ENCODE measurements at regions not wholly inside any gene's neighbourhood (a gene's known extent, or its start where the extent isn't known, plus 50 kb on each side); places are given as distances from the start of the nearest gene placed in this dataset.

DNA sequence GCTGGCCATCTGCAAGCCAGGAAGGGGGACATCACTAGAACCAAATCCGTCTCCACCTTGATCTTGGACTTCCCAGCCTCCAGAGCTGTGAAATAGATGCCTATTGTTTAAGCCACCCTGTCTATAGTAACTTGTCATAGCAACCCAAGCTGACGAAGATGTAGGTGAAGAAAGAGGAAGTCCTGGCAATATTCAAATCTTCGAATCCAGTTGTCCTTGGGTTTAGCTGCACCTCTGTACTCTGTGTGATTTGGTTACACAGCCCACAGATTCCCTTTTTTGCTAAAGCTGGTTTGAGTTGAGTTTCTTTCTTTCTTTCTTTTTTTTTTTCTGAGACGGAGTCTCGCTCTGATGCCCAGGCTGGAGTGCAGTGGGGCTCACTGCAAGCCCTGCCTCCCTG is 68.0 kb upstream of the XCR1 start:
- H3K27me3 Mint-ChIP-seq (ENCODE audit: low read depth): peaks cover 29% of the 10 kb centered on the region
- H3K4me3 Mint-ChIP-seq: no peak overlapping the region
- H3K4me1 Mint-ChIP-seq (ENCODE audit: low read depth): peaks cover 33% of the 10 kb centered on the region
- CTCF ChIA-PET: interaction anchor here (0.6 to 1.5 kb wide), 4 partner anchors 15 to 165 kb away, joined by 3 to 5 read pairs (median 3); no protein-coding TSS in a partner anchor
- H3K36me3 Mint-ChIP-seq (ENCODE audit: low read depth): no peaks in the 10 kb centered on the region
- DNase-seq: no peak
- H3K27ac Mint-ChIP-seq: no peak overlapping the region
- H3K9me3 Mint-ChIP-seq: no peaks in the 10 kb centered on the region
- intact Hi-C loops (cut with micrococcal nuclease): loop anchor here (5.0 kb wide), 1 partner anchor 403 kb away; no protein-coding TSS in a partner anchor

GRCh38 chr3:46094506-46094905 is 67.2 kb upstream of the XCR1 start:
- Mint-ChIP-seq H3K4me3 (no peak overlapping the region), H3K27me3 (ENCODE audit: low read depth) (peaks cover 29% of the 10 kb centered on the region), H3K4me1 (ENCODE audit: low read depth) (peaks cover 40% of the 10 kb centered on the region), H3K9me3 (no peaks in the 10 kb centered on the region), H3K36me3 (ENCODE audit: low read depth) (no peaks in the 10 kb centered on the region), H3K27ac (no peak overlapping the region)
- CTCF ChIA-PET: interaction anchor here (1.0 to 1.5 kb wide), 2 partner anchors 15 to 19 kb away, joined by 3 read pairs; no protein-coding TSS in a partner anchor
- DNase-seq: no peak
- intact Hi-C loops (cut with micrococcal nuclease): no loop called here

DNA sequence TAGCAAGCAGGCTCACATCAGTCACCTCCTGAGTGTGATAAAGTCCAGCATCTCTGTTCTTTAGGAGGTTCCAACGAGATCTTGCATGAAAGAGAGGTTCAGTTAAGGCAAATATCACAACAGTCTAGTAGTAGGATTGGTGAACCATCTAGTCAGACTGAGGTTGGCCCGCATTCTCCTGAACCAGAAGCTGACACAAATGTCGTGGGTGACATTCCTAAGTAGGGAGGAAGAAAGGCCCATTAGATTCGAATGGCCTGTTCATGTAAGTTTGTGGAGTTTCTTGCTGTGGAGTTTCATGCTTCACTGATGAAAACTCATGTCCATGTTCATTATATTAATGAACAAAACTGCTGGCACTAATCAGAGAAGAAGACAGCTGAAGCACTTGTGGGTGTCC is 66.7 kb upstream of the XCR1 start:
- CTCF ChIA-PET: no interaction called here
- intact Hi-C loops (cut with micrococcal nuclease): no loop called here
- peaks cover 35% of the 10 kb centered on the region for H3K4me1 Mint-ChIP-seq (ENCODE audit: low read depth)
- peaks cover 25% of the 10 kb centered on the region for H3K27me3 Mint-ChIP-seq (ENCODE audit: low read depth)
- H3K36me3 Mint-ChIP-seq (ENCODE audit: low read depth): no peaks in the 10 kb centered on the region
- no peak overlapping the region for H3K27ac Mint-ChIP-seq
- no peak overlapping the region for H3K4me3 Mint-ChIP-seq
- no peak for DNase-seq
- no peaks in the 10 kb centered on the region for H3K9me3 Mint-ChIP-seq

- DNase-seq: no peak
- Mint-ChIP-seq H3K27me3 (ENCODE audit: low read depth) (peaks cover 25% of the 10 kb centered on the region), H3K4me3 (no peak overlapping the region), H3K9me3 (no peaks in the 10 kb centered on the region), H3K36me3 (ENCODE audit: low read depth) (no peaks in the 10 kb centered on the region), H3K4me1 (ENCODE audit: low read depth) (peaks cover 29% of the 10 kb centered on the region), H3K27ac (no peak overlapping the region)
- intact Hi-C loops (cut with micrococcal nuclease): no loop called here
- CTCF ChIA-PET: no interaction called here
These were observed 66.2 kb upstream of the XCR1 start for GRCh38 chr3:46093327-46093942.

GRCh38 chr3:46092702-46093080 is 65.4 kb upstream of the XCR1 start:
- no peak overlapping the region for H3K4me3 Mint-ChIP-seq
- intact Hi-C loops (cut with micrococcal nuclease): no loop called here
- CTCF ChIA-PET: interaction anchor here (1.1 kb wide), 1 partner anchor 9 kb away, joined by 3 read pairs; no protein-coding TSS in a partner anchor
- no peaks in the 10 kb centered on the region for H3K36me3 Mint-ChIP-seq (ENCODE audit: low read depth)
- peaks cover 25% of the 10 kb centered on the region for H3K27me3 Mint-ChIP-seq (ENCODE audit: low read depth)
- no peaks in the 10 kb centered on the region for H3K9me3 Mint-ChIP-seq
- peaks cover 22% of the 10 kb centered on the region for H3K4me1 Mint-ChIP-seq (ENCODE audit: low read depth)
- no peak for DNase-seq
- H3K27ac Mint-ChIP-seq: no peak overlapping the region

GRCh38 chr3:46091741-46092701 is 64.7 kb upstream of the XCR1 start:
- CTCF ChIA-PET: interaction anchor here (1.1 to 1.2 kb wide), 3 partner anchors 8 to 149 kb away, joined by 3 to 7 read pairs (median 3); partner anchors contain the start of gene CXCR6
- Mint-ChIP-seq H3K27me3 (ENCODE audit: low read depth) (peaks cover 29% of the 10 kb centered on the region), H3K27ac (no peak overlapping the region), H3K36me3 (ENCODE audit: low read depth) (no peaks in the 10 kb centered on the region), H3K4me1 (ENCODE audit: low read depth) (peaks cover 15% of the 10 kb centered on the region), H3K4me3 (no peak overlapping the region), H3K9me3 (no peaks in the 10 kb centered on the region)
- intact Hi-C loops (cut with micrococcal nuclease): loop anchor here (2.0 kb wide), 1 partner anchor 277 kb away; no protein-coding TSS in a partner anchor
- no peak for DNase-seq

GRCh38 chr3:46091046-46091445 is 63.8 kb upstream of the XCR1 start:
- no peaks in the 10 kb centered on the region for H3K36me3 Mint-ChIP-seq (ENCODE audit: low read depth)
- peaks cover 9% of the 10 kb centered on the region for H3K4me1 Mint-ChIP-seq (ENCODE audit: low read depth)
- no peak overlapping the region for H3K4me3 Mint-ChIP-seq
- no peaks in the 10 kb centered on the region for H3K9me3 Mint-ChIP-seq
- H3K27ac Mint-ChIP-seq: no peak overlapping the region
- intact Hi-C loops (cut with micrococcal nuclease): loop anchor here (2.0 kb wide), 1 partner anchor 278 kb away; no protein-coding TSS in a partner anchor
- H3K27me3 Mint-ChIP-seq (ENCODE audit: low read depth): peaks cover 33% of the 10 kb centered on the region
- DNase-seq: no peak
- CTCF ChIA-PET: interaction anchor here (1.0 to 1.5 kb wide), 6 partner anchors 12 to 287 kb away, joined by 3 to 7 read pairs (median 3); partner anchors contain the start of genes CCR5 and CXCR6

GRCh38 chr3:46090161-46090591 is 62.9 kb upstream of the XCR1 start:
- peak; percentile 51 for DNase-seq
- H3K9me3 Mint-ChIP-seq: no peaks in the 10 kb centered on the region
- no peak overlapping the region for H3K4me3 Mint-ChIP-seq
- H3K36me3 Mint-ChIP-seq (ENCODE audit: low read depth): no peaks in the 10 kb centered on the region
- CTCF ChIA-PET: interaction anchor here (1.0 to 1.6 kb wide), 7 partner anchors 11 to 288 kb away, joined by 3 to 7 read pairs (median 4); partner anchors contain the start of gene CCR5
- peaks cover 34% of the 10 kb centered on the region for H3K27me3 Mint-ChIP-seq (ENCODE audit: low read depth)
- H3K4me1 Mint-ChIP-seq (ENCODE audit: low read depth): peaks cover 9% of the 10 kb centered on the region
- no peak overlapping the region for H3K27ac Mint-ChIP-seq
- intact Hi-C loops (cut with micrococcal nuclease): loop anchor here (2.0 kb wide), 1 partner anchor 279 kb away; no protein-coding TSS in a partner anchor

DNA sequence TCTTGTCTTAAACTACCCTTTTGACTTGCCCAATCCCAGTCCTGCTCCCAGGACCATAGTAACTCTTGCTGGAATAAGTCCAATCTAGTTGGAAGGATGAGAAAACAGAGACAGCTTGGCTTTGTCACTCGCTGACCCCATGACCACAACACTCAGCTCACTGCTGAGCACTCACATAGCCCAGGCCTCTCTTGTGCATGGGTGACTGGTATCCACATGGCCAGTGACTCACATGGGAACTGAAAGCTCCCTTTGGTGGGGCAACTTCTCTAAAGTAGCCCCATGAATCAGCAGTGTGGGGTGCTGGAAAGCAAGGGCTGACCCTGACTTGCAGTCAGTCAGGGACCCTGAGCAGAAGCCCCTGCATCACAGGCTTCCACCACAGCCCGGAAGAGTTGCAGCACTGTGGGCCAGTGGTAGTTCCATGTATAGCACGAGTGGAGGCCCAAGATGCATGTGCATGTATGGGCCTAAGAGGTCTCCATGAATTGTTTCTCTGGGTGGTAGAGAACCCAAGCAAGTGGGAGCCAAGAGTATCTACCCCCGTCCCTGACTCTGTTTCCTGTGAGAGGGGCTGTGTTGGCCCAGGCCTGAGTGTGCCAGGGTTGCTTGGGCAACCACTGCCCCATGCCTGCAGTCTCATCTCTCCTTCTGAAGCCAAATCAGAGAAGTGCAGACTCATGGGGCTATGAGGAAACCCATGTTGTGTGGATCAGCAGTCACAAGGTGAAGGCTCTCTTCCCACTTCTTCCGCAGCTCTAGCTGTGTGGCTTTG is 62.1 kb upstream of the XCR1 start:
- Mint-ChIP-seq H3K36me3 (ENCODE audit: low read depth) (no peaks in the 10 kb centered on the region), H3K4me1 (ENCODE audit: low read depth) (peaks cover 9% of the 10 kb centered on the region), H3K27me3 (ENCODE audit: low read depth) (peaks cover 30% of the 10 kb centered on the region), H3K4me3 (no peak overlapping the region), H3K27ac (no peak overlapping the region), H3K9me3 (no peaks in the 10 kb centered on the region)
- CTCF ChIA-PET: interaction anchor here (1.1 to 1.6 kb wide), 4 partner anchors 10 to 289 kb away, joined by 4 to 7 read pairs (median 6); partner anchors contain the start of gene CCR5
- no peak for DNase-seq
- intact Hi-C loops (cut with micrococcal nuclease): loop anchor here (2.0 kb wide), 1 partner anchor 279 kb away; no protein-coding TSS in a partner anchor

- H3K36me3 Mint-ChIP-seq (ENCODE audit: low read depth): no peaks in the 10 kb centered on the region
- intact Hi-C loops (cut with micrococcal nuclease): no loop called here
- peaks cover 9% of the 10 kb centered on the region for H3K4me1 Mint-ChIP-seq (ENCODE audit: low read depth)
- peaks cover 24% of the 10 kb centered on the region for H3K27me3 Mint-ChIP-seq (ENCODE audit: low read depth)
- no peak for DNase-seq
- CTCF ChIA-PET: interaction anchor here (1.8 to 2.3 kb wide), 2 partner anchors 9 to 11 kb away, joined by 10 to 11 read pairs; no protein-coding TSS in a partner anchor
- H3K9me3 Mint-ChIP-seq: no peaks in the 10 kb centered on the region
- no peak overlapping the region for H3K4me3 Mint-ChIP-seq
- H3K27ac Mint-ChIP-seq: no peak overlapping the region
These were observed 60.6 kb upstream of the XCR1 start for GRCh38 chr3:46087871-46088270.

- H3K27me3 Mint-ChIP-seq (ENCODE audit: low read depth): peaks cover 18% of the 10 kb centered on the region
- no peak overlapping the region for H3K4me3 Mint-ChIP-seq
- H3K36me3 Mint-ChIP-seq (ENCODE audit: low read depth): no peaks in the 10 kb centered on the region
- H3K9me3 Mint-ChIP-seq: no peaks in the 10 kb centered on the region
- peaks cover 9% of the 10 kb centered on the region for H3K4me1 Mint-ChIP-seq (ENCODE audit: low read depth)
- intact Hi-C loops (cut with micrococcal nuclease): no loop called here
- no peak overlapping the region for H3K27ac Mint-ChIP-seq
- CTCF ChIA-PET: interaction anchor here (1.0 to 2.3 kb wide), 4 partner anchors 8 to 284 kb away, joined by 3 to 11 read pairs (median 7); no protein-coding TSS in a partner anchor
- DNase-seq: no peak
These were observed 59.7 kb upstream of the XCR1 start for GRCh38 chr3:46086986-46087385.

All from activated naive CD4-positive, alpha-beta T cell treated with anti-CD3 and anti-CD28 coated beads for 36 hours (primary cell).